ENCODE measurements at regions not wholly inside any gene's neighbourhood (a gene's known extent, or its start where the extent isn't known, plus 50 kb on each side); places are given as distances from the start of the nearest gene placed in this dataset.

DNA sequence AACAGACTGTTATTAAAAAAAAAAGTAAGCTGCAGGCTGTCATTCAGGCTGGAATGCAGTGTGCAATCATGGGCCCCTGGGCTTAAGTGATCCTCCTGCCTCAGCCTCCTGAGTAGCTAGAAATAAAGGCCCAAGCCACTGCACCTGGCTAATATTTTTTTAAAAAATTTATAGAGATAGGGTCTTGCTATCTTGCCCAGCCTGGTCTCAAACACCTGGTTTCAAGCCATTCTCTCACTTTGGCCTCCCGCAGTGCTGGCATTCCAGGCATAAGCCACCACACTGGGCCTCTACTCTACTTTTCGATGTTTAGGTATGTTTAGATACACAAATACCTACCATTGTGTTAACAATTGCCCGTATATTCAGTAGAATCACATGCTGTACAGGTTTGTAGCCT, 270.4 kb upstream of the PRKCQ start:
- ChIA-PET CTCF (no interaction called here), POLR2A (no interaction called here)
- no peak for TF ChIP-seq ARNT (IDR thresholded peaks at IDR 0.05)
- no peak for DNase-seq (ENCODE audit: extremely low spot score)

- CTCF ChIA-PET, result no interaction called here
- POLR2A ChIA-PET, result no interaction called here
- DNase-seq (ENCODE audit: extremely low spot score), result no peak
- TF ChIP-seq, protein P1, sequence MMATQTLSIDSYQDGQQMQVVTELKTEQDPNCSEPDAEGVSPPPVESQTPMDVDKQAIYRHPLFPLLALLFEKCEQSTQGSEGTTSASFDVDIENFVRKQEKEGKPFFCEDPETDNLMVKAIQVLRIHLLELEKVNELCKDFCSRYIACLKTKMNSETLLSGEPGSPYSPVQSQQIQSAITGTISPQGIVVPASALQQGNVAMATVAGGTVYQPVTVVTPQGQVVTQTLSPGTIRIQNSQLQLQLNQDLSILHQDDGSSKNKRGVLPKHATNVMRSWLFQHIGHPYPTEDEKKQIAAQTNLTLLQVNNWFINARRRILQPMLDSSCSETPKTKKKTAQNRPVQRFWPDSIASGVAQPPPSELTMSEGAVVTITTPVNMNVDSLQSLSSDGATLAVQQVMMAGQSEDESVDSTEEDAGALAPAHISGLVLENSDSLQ (IDR thresholded peaks at IDR 0.05), result no peak
- TF ChIP-seq LEF1 (IDR thresholded peaks at IDR 0.05; ENCODE audit: borderline replicate concordance) (no peak), ZNF384 (IDR thresholded peaks at IDR 0.05) (no peak), ARNT (IDR thresholded peaks at IDR 0.05) (no peak), FOXK2 (IDR thresholded peaks at IDR 0.05) (no peak), SP1 (IDR thresholded peaks at IDR 0.05) (no peak), NFRKB (IDR thresholded peaks at IDR 0.05) (no peak), FOXM1 (IDR thresholded peaks at IDR 0.05; ENCODE audit: borderline replicate concordance) (no peak)
Measured at GRCh38 chr10:6847561-6847960, 267.5 kb upstream of the PRKCQ start.

- no peak for DNase-seq (ENCODE audit: extremely low spot score)
- CTCF ChIA-PET, result no interaction called here
- no peak for TF ChIP-seq SUZ12 (IDR thresholded peaks at IDR 0.05)
- TF ChIP-seq LEF1 (IDR thresholded peaks at IDR 0.05; ENCODE audit: borderline replicate concordance), result no peak
- TF ChIP-seq SP1 (IDR thresholded peaks at IDR 0.05), result no peak
- no peak for TF ChIP-seq FOXM1 (IDR thresholded peaks at IDR 0.05; ENCODE audit: borderline replicate concordance)
- TF ChIP-seq FOXA1 (IDR thresholded peaks at IDR 0.05), result no peak
- no peak for TF ChIP-seq FOXK2 (IDR thresholded peaks at IDR 0.05)
- no peak for TF ChIP-seq CTBP1 (IDR thresholded peaks at IDR 0.05; ENCODE audit: borderline replicate concordance)
- no peak for TF ChIP-seq TARDBP (IDR thresholded peaks at IDR 0.05)
- no peak for TF ChIP-seq NFRKB (IDR thresholded peaks at IDR 0.05)
- no peak for TF ChIP-seq ARNT (IDR thresholded peaks at IDR 0.05)
- no peak for TF ChIP-seq ZNF384 (IDR thresholded peaks at IDR 0.05)
- TF ChIP-seq ELF4 (IDR thresholded peaks at IDR 0.05), result no peak
- no peak for TF ChIP-seq L3MBTL2 (conservative IDR thresholded peaks at IDR 0.05)
- POLR2A ChIA-PET, result no interaction called here
Measured at GRCh38 chr10:6843894-6844650, 264.0 kb upstream of the PRKCQ start.

- DNase-seq (ENCODE audit: extremely low spot score), result no peak
- POLR2A ChIA-PET, result no interaction called here
- CTCF ChIA-PET, result no interaction called here
- TF ChIP-seq SP1 (IDR thresholded peaks at IDR 0.05) (no peak), ARNT (IDR thresholded peaks at IDR 0.05) (no peak), FOXK2 (IDR thresholded peaks at IDR 0.05) (no peak), TARDBP (IDR thresholded peaks at IDR 0.05) (no peak), ZNF384 (IDR thresholded peaks at IDR 0.05) (no peak), FOXA1 (IDR thresholded peaks at IDR 0.05) (no peak), ELF4 (IDR thresholded peaks at IDR 0.05) (no peak), L3MBTL2 (conservative IDR thresholded peaks at IDR 0.05) (no peak), SUZ12 (IDR thresholded peaks at IDR 0.05) (no peak), BHLHE40 (IDR thresholded peaks at IDR 0.05; ENCODE audit: borderline replicate concordance) (no peak), CTBP1 (IDR thresholded peaks at IDR 0.05; ENCODE audit: borderline replicate concordance) (no peak), NFRKB (IDR thresholded peaks at IDR 0.05) (no peak), HDGF (IDR thresholded peaks at IDR 0.05; ENCODE audit: borderline replicate concordance) (no peak), FOXM1 (IDR thresholded peaks at IDR 0.05; ENCODE audit: borderline replicate concordance) (no peak), LEF1 (IDR thresholded peaks at IDR 0.05; ENCODE audit: borderline replicate concordance) (no peak)
- TF ChIP-seq, protein P1 (IDR thresholded peaks at IDR 0.05), result no peak
Measured at GRCh38 chr10:6843481-6843881, 263.4 kb upstream of the PRKCQ start.

- TF ChIP-seq BHLHE40 (IDR thresholded peaks at IDR 0.05; ENCODE audit: borderline replicate concordance), result no peak
- no peak for TF ChIP-seq FOXK2 (IDR thresholded peaks at IDR 0.05)
- TF ChIP-seq, protein P1 (IDR thresholded peaks at IDR 0.05), result no peak
- TF ChIP-seq CTBP1 (IDR thresholded peaks at IDR 0.05; ENCODE audit: borderline replicate concordance), result no peak
- no peak for TF ChIP-seq NFRKB (IDR thresholded peaks at IDR 0.05)
- no peak for TF ChIP-seq L3MBTL2 (conservative IDR thresholded peaks at IDR 0.05)
- no peak for TF ChIP-seq ARNT (IDR thresholded peaks at IDR 0.05)
- no peak for TF ChIP-seq LEF1 (IDR thresholded peaks at IDR 0.05; ENCODE audit: borderline replicate concordance)
- TF ChIP-seq ZNF384 (IDR thresholded peaks at IDR 0.05), result no peak
Measured at GRCh38 chr10:6842722-6843121, 262.6 kb upstream of the PRKCQ start.

GRCh38 chr10:6841761-6842160, 261.7 kb upstream of the PRKCQ start:
- DNase-seq (ENCODE audit: extremely low spot score), result no peak
- CTCF ChIA-PET, result no interaction called here
- TF ChIP-seq ELF4 (IDR thresholded peaks at IDR 0.05), result no peak
- no peak for TF ChIP-seq BHLHE40 (IDR thresholded peaks at IDR 0.05; ENCODE audit: borderline replicate concordance)
- TF ChIP-seq L3MBTL2 (conservative IDR thresholded peaks at IDR 0.05), result no peak
- no peak for TF ChIP-seq ARNT (IDR thresholded peaks at IDR 0.05)
- POLR2A ChIA-PET, result no interaction called here

More at GRCh38 chr10:6842722-6843121, 262.6 kb upstream of the PRKCQ start:
- DNase-seq (ENCODE audit: extremely low spot score), result no peak
- CTCF ChIA-PET, result no interaction called here
- POLR2A ChIA-PET, result no interaction called here

GRCh38 chr10:6840766-6841165, 260.7 kb upstream of the PRKCQ start:
- CTCF ChIA-PET, result no interaction called here
- TF ChIP-seq FOXM1 (IDR thresholded peaks at IDR 0.05; ENCODE audit: borderline replicate concordance), result no peak
- no peak for DNase-seq (ENCODE audit: extremely low spot score)
- POLR2A ChIA-PET, result no interaction called here

Measured in HEK293T (cell line).